MCF 10A (cell line): ENCODE measurements at regions not wholly inside any gene's neighbourhood (a gene's known extent, or its start where the extent isn't known, plus 50 kb on each side); places are given as distances from the start of the nearest gene placed in this dataset.

Experiments used
- BruUV-seq: library from RNA; stranded (reverse); fragments of 400-500 nt; replicated peaks from 2 replicates; lab custom pipeline; 2021; lab: Mats Ljungman, UMichigan
- CTCF ChIA-PET: fragments of 300-600 bp; sonication (Branson Sonifier 250); formaldehyde crosslinking; extraction: SDS; loops from one replicate; lab custom pipeline; 2021; ENCODE audit warnings: antibody characterized with exemption, inconsistent platforms; lab: Yijun Ruan, JAX
- POLR2A ChIA-PET: fragments of 300-600, 350-650 bp; sonication (Branson Sonifier 250); formaldehyde crosslinking; extraction: SDS; loops from one replicate; lab custom pipeline; 2020; ENCODE audit warnings: antibody characterized with exemption, inconsistent platforms; lab: Yijun Ruan, JAX
- DNase-seq: peaks from one replicate; pipeline ENCODE4 v3.0.0-alpha.2; 2018; ENCODE audit not compliant: unreplicated experiment
- H3K27ac Mint-ChIP-seq: one replicate; pipeline ENCODE4 v1.8.0; 2022; ENCODE audit warnings: mild to moderate bottlenecking, low read depth, mixed read lengths; ENCODE audit not compliant: unreplicated experiment
- H3K27me3 Mint-ChIP-seq: one replicate; pipeline ENCODE4 v1.8.0; 2022; ENCODE audit warnings: mixed read lengths; ENCODE audit not compliant: insufficient read depth, unreplicated experiment
- H3K36me3 Mint-ChIP-seq: one replicate; pipeline ENCODE4 v1.8.0; 2022; ENCODE audit warnings: mild to moderate bottlenecking, moderate library complexity, mixed read lengths; ENCODE audit not compliant: insufficient read depth, unreplicated experiment
- H3K4me1 Mint-ChIP-seq: one replicate; pipeline ENCODE4 v1.8.0; 2022; ENCODE audit warnings: mixed read lengths; ENCODE audit not compliant: insufficient read depth, unreplicated experiment
- H3K4me3 Mint-ChIP-seq: one replicate; pipeline ENCODE4 v1.8.0; 2022; ENCODE audit warnings: mild to moderate bottlenecking, moderate library complexity, mixed read lengths; ENCODE audit not compliant: unreplicated experiment
- H3K9me3 Mint-ChIP-seq: one replicate; pipeline ENCODE4 v1.8.0; 2022; ENCODE audit warnings: mixed read lengths; ENCODE audit not compliant: unreplicated experiment
- CTCF ChIP-seq: fragments of 200-600 bp; IDR thresholded peaks from one replicate; pipeline ENCODE4 v1.8.0; 2022; ENCODE audit warnings: antibody characterized with exemption, mild to moderate bottlenecking; ENCODE audit not compliant: unreplicated experiment
- intact Hi-C: fragments of 100-400 bp; cut with micrococcal nuclease; formaldehyde crosslinking; loops from 2 replicates; pipeline ENCODE4 v1.14.1; 2022

DNA sequence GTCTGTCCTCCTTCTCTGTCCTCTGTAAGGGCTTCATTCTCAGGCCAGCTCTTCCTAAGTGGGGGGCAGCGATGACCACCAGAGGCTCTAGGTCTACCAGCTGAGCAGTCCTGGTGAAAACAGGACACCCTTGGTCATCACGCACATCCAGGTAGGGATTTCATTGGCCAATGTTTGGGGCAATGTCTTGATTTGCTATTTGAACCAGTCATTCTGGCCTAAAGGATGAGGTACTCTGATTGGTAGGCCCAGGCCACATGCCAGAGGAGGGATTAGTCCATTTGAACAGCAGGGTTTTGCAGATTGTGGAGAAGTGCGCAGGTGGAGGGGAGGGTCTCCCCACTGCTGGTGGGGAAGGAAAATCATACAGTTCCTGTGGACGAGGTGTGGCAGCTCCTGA is 57.3 kb downstream of the PLXNA1 start:
- no peak for DNase-seq
- Mint-ChIP-seq H3K4me3 (no peak overlapping the region), H3K4me1 (peaks cover 32% of the 10 kb centered on the region), H3K27me3 (no peaks in the 10 kb centered on the region), H3K9me3 (no peaks in the 10 kb centered on the region), H3K27ac (no peak overlapping the region), H3K36me3 (peaks cover 6% of the 10 kb centered on the region)
- no peak for TF ChIP-seq CTCF
- no TSS peak for BruUV-seq
- intact Hi-C loops, result no loop called here
- ChIA-PET POLR2A (interaction anchor here (0.6 kb wide), 1 partner anchor 359 kb away, joined by 3 read pairs; no protein-coding TSS in a partner anchor), CTCF (interaction anchor here (0.7 kb wide), 1 partner anchor 506 kb away, joined by 4 read pairs; no protein-coding TSS in a partner anchor)

DNA sequence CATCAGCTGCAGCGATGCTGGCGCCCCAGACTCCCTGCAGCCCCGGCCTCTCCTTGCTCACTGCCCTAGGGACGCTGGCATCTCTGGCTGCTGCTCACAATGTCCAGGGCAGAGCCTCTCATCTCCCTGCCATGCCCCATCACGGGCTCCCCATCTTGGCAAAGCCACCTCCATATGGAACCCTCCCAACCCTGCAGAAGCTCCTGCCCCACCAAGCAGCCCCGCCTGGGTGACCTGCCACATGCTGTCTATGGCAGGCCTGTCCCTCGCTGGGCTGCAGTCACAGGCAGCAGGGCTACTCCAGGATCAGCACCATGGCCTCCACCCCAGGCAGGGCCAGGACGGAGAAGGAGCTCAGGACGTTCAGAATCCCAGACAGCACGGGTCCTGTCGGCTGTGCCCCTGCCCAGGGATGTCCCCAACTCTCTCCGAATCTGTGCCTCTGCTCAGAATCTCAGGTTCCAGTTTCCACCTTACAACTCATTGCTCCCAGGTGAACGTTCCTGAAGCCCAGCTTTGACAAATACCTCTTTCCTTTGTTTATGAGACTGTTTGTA is 58.4 kb downstream of the PLXNA1 start:
- ChIA-PET CTCF (interaction anchor here (0.8 kb wide), 1 partner anchor 13 kb away, joined by 3 read pairs; no protein-coding TSS in a partner anchor), POLR2A (interaction anchor here (1.0 kb wide), 1 partner anchor 416 kb away, joined by 3 read pairs; no protein-coding TSS in a partner anchor)
- no peak overlapping the region for H3K27ac Mint-ChIP-seq
- no peak for TF ChIP-seq CTCF
- H3K4me1 Mint-ChIP-seq, result peaks cover 23% of the 10 kb centered on the region
- H3K36me3 Mint-ChIP-seq, result peaks cover 6% of the 10 kb centered on the region
- no peaks in the 10 kb centered on the region for H3K9me3 Mint-ChIP-seq
- BruUV-seq, result no TSS peak
- H3K27me3 Mint-ChIP-seq, result no peaks in the 10 kb centered on the region
- intact Hi-C loops, result no loop called here
- DNase-seq, result no peak
- H3K4me3 Mint-ChIP-seq, result no peak overlapping the region

GRCh38 chr3:127041933-127042332 is 59.0 kb downstream of the PLXNA1 start:
- peaks cover 22% of the 10 kb centered on the region for H3K4me1 Mint-ChIP-seq
- intact Hi-C loops, result no loop called here
- no peak overlapping the region for H3K4me3 Mint-ChIP-seq
- TF ChIP-seq CTCF, result no peak
- H3K36me3 Mint-ChIP-seq, result peaks cover 2% of the 10 kb centered on the region
- CTCF ChIA-PET, result interaction anchor here (0.8 to 1.1 kb wide), 2 partner anchors 13 to 36 kb away, joined by 3 read pairs; no protein-coding TSS in a partner anchor
- DNase-seq, result no peak
- POLR2A ChIA-PET, result interaction anchor here (1.0 kb wide), 1 partner anchor 415 kb away, joined by 3 read pairs; no protein-coding TSS in a partner anchor
- H3K27me3 Mint-ChIP-seq, result no peaks in the 10 kb centered on the region
- no TSS peak for BruUV-seq
- H3K9me3 Mint-ChIP-seq, result no peaks in the 10 kb centered on the region
- no peak overlapping the region for H3K27ac Mint-ChIP-seq

- no peak for DNase-seq
- BruUV-seq, result no TSS peak
- Mint-ChIP-seq H3K27me3 (no peaks in the 10 kb centered on the region), H3K4me1 (peaks cover 22% of the 10 kb centered on the region), H3K4me3 (no peak overlapping the region), H3K9me3 (no peaks in the 10 kb centered on the region), H3K27ac (peak overlapping the region; percentile 91), H3K36me3 (no peaks in the 10 kb centered on the region)
- intact Hi-C loops, result no loop called here
- ChIA-PET POLR2A (interaction anchor here (0.5 to 0.6 kb wide), 2 partner anchors 405 to 501 kb away, joined by 3 read pairs; no protein-coding TSS in a partner anchor), CTCF (interaction anchor here (0.5 to 1.1 kb wide), 4 partner anchors 12 to 359 kb away, joined by 3 to 4 read pairs (median 3); no protein-coding TSS in a partner anchor)
- TF ChIP-seq CTCF, result no peak
Observed at GRCh38 chr3:127042634-127043033, 59.7 kb downstream of the PLXNA1 start.
